Neural progenitor cell (in vitro differentiated cells): ENCODE measurements at regions not wholly inside any gene's neighbourhood (a gene's known extent, or its start where the extent isn't known, plus 50 kb on each side); places are given as distances from the start of the nearest gene placed in this dataset.

Source experiments
- DNase-seq: peaks from one replicate; pipeline ENCODE4 v3.0.0-alpha.2; 2016; ENCODE audit warnings: low spot score
- H2AFZ ChIP-seq: fragments of 200-600 bp; sonication (generic); replicated peaks from 2 replicates; pipeline ENCODE4 v1.6.1; 2016; ENCODE audit warnings: antibody characterized with exemption
- H3F3A ChIP-seq: fragments of 200-600 bp; sonication (generic); 2 replicates; pipeline ENCODE4 v1.6.1; 2016; ENCODE audit warnings: antibody characterized with exemption, low read depth
- H3K27ac ChIP-seq: fragments of 200-600 bp; sonication (generic); 2 replicates; pipeline ENCODE4 v1.5.1; 2016; ENCODE audit warnings: mild to moderate bottlenecking
- H3K27me3 ChIP-seq: fragments of 200-600 bp; sonication (generic); 2 replicates; pipeline ENCODE4 v1.6.1; 2016; ENCODE audit warnings: mild to moderate bottlenecking, moderate library complexity
- H3K36me3 ChIP-seq: fragments of 200-600 bp; sonication (generic); 2 replicates; pipeline ENCODE4 v1.5.1; 2016
- H3K4me1 ChIP-seq: fragments of 200-600 bp; sonication (generic); 2 replicates; pipeline ENCODE4 v1.6.1; 2016; ENCODE audit warnings: mixed run types
- H3K4me2 ChIP-seq: fragments of 200-600 bp; sonication (generic); 2 replicates; pipeline ENCODE4 v1.6.1; 2016
- H3K4me3 ChIP-seq: fragments of 200-600 bp; sonication (generic); 2 replicates; pipeline ENCODE4 v1.5.1; 2016
- H3K79me2 ChIP-seq: fragments of 200-600 bp; sonication (generic); 2 replicates; pipeline ENCODE4 v1.6.1; 2016; ENCODE audit warnings: low read depth
- H3K9ac ChIP-seq: fragments of 200-600 bp; sonication (generic); 2 replicates; pipeline ENCODE4 v1.6.1; 2016
- H3K9me3 ChIP-seq: fragments of 200-600 bp; sonication (generic); 2 replicates; pipeline ENCODE4 v1.5.1; 2016; ENCODE audit warnings: low read depth
- H4K20me1 ChIP-seq: fragments of 200-600 bp; sonication (generic); 2 replicates; pipeline ENCODE4 v1.6.1; 2016; ENCODE audit warnings: low read depth
- H3K27ac Mint-ChIP-seq: 3 replicates; pipeline ENCODE4 v1.8.0; 2021; ENCODE audit warnings: mixed read lengths
- H3K27me3 Mint-ChIP-seq: 2 replicates; pipeline ENCODE4 v1.8.0; 2022; ENCODE audit warnings: low read depth, mild to moderate bottlenecking, inconsistent platforms, moderate library complexity, mixed read lengths; ENCODE audit not compliant: insufficient read depth
- H3K36me3 Mint-ChIP-seq: 3 replicates; pipeline ENCODE4 v1.8.0; 2021; ENCODE audit warnings: mixed read lengths
- H3K4me1 Mint-ChIP-seq: 3 replicates; pipeline ENCODE4 v1.8.0; 2021; ENCODE audit warnings: mixed read lengths
- H3K4me3 Mint-ChIP-seq: 3 replicates; pipeline ENCODE4 v1.8.0; 2021; ENCODE audit warnings: mild to moderate bottlenecking, moderate library complexity, mixed read lengths
- H3K9me3 Mint-ChIP-seq: 3 replicates; pipeline ENCODE4 v1.8.0; 2020; ENCODE audit warnings: mixed read lengths
- CTCF ChIP-seq: fragments of 200-600 bp; sonication (generic); IDR thresholded peaks from 2 replicates; pipeline ENCODE4 v1.5.1; 2017; ENCODE audit warnings: antibody characterized with exemption, mild to moderate bottlenecking
- EZH2 ChIP-seq: fragments of 200-600 bp; sonication (generic); IDR thresholded peaks from 2 replicates; pipeline ENCODE4 v1.6.1; 2017; ENCODE audit warnings: antibody characterized with exemption, mild to moderate bottlenecking, moderate library complexity
- EZH2phosphoT487 ChIP-seq: fragments of 200-600 bp; sonication (generic); IDR thresholded peaks from 2 replicates; pipeline ENCODE4 v1.6.1; 2017; ENCODE audit warnings: antibody characterized with exemption

GRCh38 chr3:164832216-164832615 is 246.1 kb downstream of the SI start:
- Histone ChIP-seq H3F3A (no peaks in the 10 kb centered on the region), H3K4me3 (no peak overlapping the region), H3K9ac (no peak overlapping the region), H3K36me3 (no peaks in the 10 kb centered on the region), H3K9me3 (no peaks in the 10 kb centered on the region), H2AFZ (no peak overlapping the region), H3K27ac (no peak overlapping the region), H4K20me1 (no peaks in the 10 kb centered on the region), H3K4me2 (no peak overlapping the region), H3K79me2 (no peaks in the 10 kb centered on the region), H3K4me1 (no peaks in the 10 kb centered on the region), H3K27me3 (no peaks in the 10 kb centered on the region)
- TF ChIP-seq CTCF (no peak), EZH2 (no peak), EZH2phosphoT487 (no peak)
- Mint-ChIP-seq H3K27ac (no peak overlapping the region), H3K27me3 (no peaks in the 10 kb centered on the region), H3K36me3 (no peaks in the 10 kb centered on the region), H3K9me3 (no peaks in the 10 kb centered on the region), H3K4me3 (no peak overlapping the region), H3K4me1 (peaks cover 8% of the 10 kb centered on the region)
- no peak for DNase-seq

- peaks cover 3% of the 10 kb centered on the region for H3K27me3 Mint-ChIP-seq
- Histone ChIP-seq H4K20me1 (no peaks in the 10 kb centered on the region), H3K4me3 (no peak overlapping the region), H3K36me3 (no peaks in the 10 kb centered on the region), H3K79me2 (no peaks in the 10 kb centered on the region), H3K9me3 (no peaks in the 10 kb centered on the region), H2AFZ (no peak overlapping the region), H3K27ac (no peak overlapping the region), H3K4me2 (no peak overlapping the region), H3K4me1 (no peaks in the 10 kb centered on the region), H3K27me3 (no peaks in the 10 kb centered on the region), H3F3A (no peaks in the 10 kb centered on the region), H3K9ac (no peak overlapping the region)
- peaks cover 13% of the 10 kb centered on the region for H3K9me3 Mint-ChIP-seq
- TF ChIP-seq EZH2 (no peak), CTCF (no peak), EZH2phosphoT487 (no peak)
- H3K4me1 Mint-ChIP-seq, result no peaks in the 10 kb centered on the region
- H3K4me3 Mint-ChIP-seq, result no peak overlapping the region
- no peak overlapping the region for H3K27ac Mint-ChIP-seq
- H3K36me3 Mint-ChIP-seq, result no peaks in the 10 kb centered on the region
- no peak for DNase-seq
Observed at GRCh38 chr3:164818318-164818717, 260.0 kb downstream of the SI start.

GRCh38 chr3:164814106-164814505 is 264.2 kb downstream of the SI start:
- peaks cover 8% of the 10 kb centered on the region for H3K9me3 Mint-ChIP-seq
- peaks cover 2% of the 10 kb centered on the region for H3K27me3 Mint-ChIP-seq
- Histone ChIP-seq H3K9me3 (no peaks in the 10 kb centered on the region), H2AFZ (no peak overlapping the region), H3K9ac (no peak overlapping the region), H3F3A (no peaks in the 10 kb centered on the region), H3K27ac (no peak overlapping the region), H4K20me1 (no peaks in the 10 kb centered on the region), H3K4me3 (no peak overlapping the region), H3K4me2 (no peak overlapping the region), H3K36me3 (no peaks in the 10 kb centered on the region), H3K4me1 (no peaks in the 10 kb centered on the region), H3K27me3 (no peaks in the 10 kb centered on the region), H3K79me2 (no peaks in the 10 kb centered on the region)
- no peaks in the 10 kb centered on the region for H3K36me3 Mint-ChIP-seq
- no peak overlapping the region for H3K4me3 Mint-ChIP-seq
- H3K4me1 Mint-ChIP-seq, result no peaks in the 10 kb centered on the region
- DNase-seq, result no peak
- TF ChIP-seq EZH2 (no peak), EZH2phosphoT487 (no peak), CTCF (no peak)
- H3K27ac Mint-ChIP-seq, result no peak overlapping the region

GRCh38 chr3:164812042-164812441 is 266.3 kb downstream of the SI start:
- Histone ChIP-seq H3K27me3 (no peaks in the 10 kb centered on the region), H3K9me3 (no peaks in the 10 kb centered on the region), H3K9ac (no peak overlapping the region), H3K27ac (no peak overlapping the region), H4K20me1 (no peaks in the 10 kb centered on the region), H3K4me1 (no peaks in the 10 kb centered on the region), H3K36me3 (no peaks in the 10 kb centered on the region), H2AFZ (no peak overlapping the region), H3F3A (no peaks in the 10 kb centered on the region), H3K4me2 (no peak overlapping the region), H3K4me3 (no peak overlapping the region), H3K79me2 (no peaks in the 10 kb centered on the region)
- H3K4me1 Mint-ChIP-seq, result no peaks in the 10 kb centered on the region
- no peaks in the 10 kb centered on the region for H3K36me3 Mint-ChIP-seq
- H3K9me3 Mint-ChIP-seq, result peaks cover under 1% of the 10 kb centered on the region
- DNase-seq, result no peak
- no peaks in the 10 kb centered on the region for H3K27me3 Mint-ChIP-seq
- H3K27ac Mint-ChIP-seq, result no peak overlapping the region
- no peak for TF ChIP-seq EZH2phosphoT487
- TF ChIP-seq EZH2, result no peak
- TF ChIP-seq CTCF, result no peak
- no peak overlapping the region for H3K4me3 Mint-ChIP-seq
